H1 (cell line): ENCODE measurements at regions not wholly inside any gene's neighbourhood (a gene's known extent, or its start where the extent isn't known, plus 50 kb on each side); places are given as distances from the start of the nearest gene placed in this dataset.

Source experiments
- PHF8 ChIP-seq: fragments of 200-600 bp; sonication (generic); conservative IDR thresholded peaks from 2 replicates; pipeline ENCODE4 v1.7.1; 2012; ENCODE audit warnings: low read depth, mild to moderate bottlenecking, inconsistent platforms, low read length, moderate library complexity
- POLR2A ChIP-seq, 2 experiments: IDR thresholded peaks; 1 replicate in 1 of 2; 2 replicates in 1 of 2; pipeline ENCODE4 v1.6.1; 2011; ENCODE audit warnings: low read depth in 2 of 2, low read length in 2 of 2, mild to moderate bottlenecking in 2 of 2; ENCODE audit errors: control extremely low read depth in 1 of 2
- POLR2AphosphoS5 ChIP-seq: IDR thresholded peaks from 2 replicates; pipeline ENCODE4 v1.6.1; 2011; ENCODE audit warnings: low read depth, low read length
- TAF1 ChIP-seq: IDR thresholded peaks from 2 replicates; pipeline ENCODE4 v1.6.1; 2011; ENCODE audit warnings: mild to moderate bottlenecking, low read depth, low read length
- YY1 ChIP-seq: IDR thresholded peaks from 2 replicates; pipeline ENCODE4 v1.6.1; 2011; ENCODE audit warnings: low read depth, mild to moderate bottlenecking, low read length

DNA sequence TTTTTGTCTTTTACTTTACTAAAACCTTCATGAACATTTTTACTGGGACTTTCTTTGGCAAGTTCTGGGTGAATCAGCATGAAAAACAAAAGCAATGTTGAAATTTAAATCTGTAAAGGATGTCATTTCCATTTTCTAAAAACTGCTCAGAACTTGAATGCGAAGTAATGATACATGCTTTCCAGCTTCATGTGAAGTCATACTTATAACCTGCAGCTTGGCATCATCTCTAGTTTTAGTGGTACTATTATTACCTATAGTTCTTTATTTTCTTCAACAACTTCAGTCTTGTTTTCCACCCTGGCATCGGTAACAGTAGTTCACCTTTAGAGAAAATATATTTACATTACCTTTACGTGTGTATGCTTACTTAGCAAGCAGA is 421.4 kb upstream of the DIPK2B start:
- TF ChIP-seq YY1 (no peak), PHF8 (no peak), TAF1 (no peak), POLR2AphosphoS5 (no peak), POLR2A (IDR thresholded peaks at IDR 0.05; ENCODE audit: control extremely low read depth in 1 of 2, low read depth in 2 of 2, low read length in 2 of 2) (no peak)
